Suppressor macrophage treated with lipopolysaccharide for 1 hour (primary cell): ENCODE measurements at regions not wholly inside any gene's neighbourhood (a gene's known extent, or its start where the extent isn't known, plus 50 kb on each side); places are given as distances from the start of the nearest gene placed in this dataset.
A peak's percentile ranks its signal among the peaks of the same experiment; 100 is the strongest.

Experiments
- DNase-seq, 3 donors: peaks; one replicate each; pipeline ENCODE4 v3.0.0-alpha.2; 2020 to 2022

DNA sequence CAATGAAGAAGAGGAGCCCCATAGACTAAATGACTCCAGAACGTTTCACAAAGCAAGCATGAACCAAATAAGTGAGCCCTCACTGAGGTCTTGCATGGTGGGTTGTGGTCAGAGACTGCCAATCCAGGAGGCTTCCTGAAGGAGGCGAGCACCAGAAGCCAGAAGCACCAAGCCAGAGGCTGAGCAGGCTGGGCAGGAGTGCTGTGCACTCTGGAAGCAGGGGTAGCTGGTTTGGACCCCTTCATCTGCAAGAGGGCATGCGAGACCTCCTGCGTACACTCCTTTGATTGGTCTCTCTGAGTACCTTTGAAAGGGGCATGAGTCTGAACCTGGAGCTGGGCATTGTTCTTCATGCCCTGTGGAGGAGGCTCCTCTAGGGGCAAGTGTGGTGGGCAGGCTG, 192.5 kb downstream of the HAUS1 start:
- DNase-seq, result no peak

DNA sequence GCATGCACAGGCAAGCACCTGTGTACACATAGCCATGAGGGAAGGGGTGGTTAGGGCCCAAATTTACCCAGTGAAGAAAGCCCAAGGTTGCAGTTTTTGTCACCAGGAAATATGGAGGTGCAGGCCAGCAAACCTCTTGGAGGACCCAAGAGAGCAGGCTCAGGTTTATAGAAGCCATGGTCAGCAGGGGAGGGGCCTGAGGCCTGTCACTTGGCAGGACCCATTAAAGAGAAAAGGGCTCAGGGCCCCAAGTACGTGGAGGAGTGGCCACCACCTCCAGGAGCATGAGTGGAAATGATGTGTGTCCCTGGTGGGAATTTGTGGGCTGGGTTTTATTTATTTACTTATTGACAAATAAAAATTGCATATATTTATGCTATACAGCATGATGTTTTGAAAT, 192.9 kb downstream of the HAUS1 start:
- no peak for DNase-seq

DNA sequence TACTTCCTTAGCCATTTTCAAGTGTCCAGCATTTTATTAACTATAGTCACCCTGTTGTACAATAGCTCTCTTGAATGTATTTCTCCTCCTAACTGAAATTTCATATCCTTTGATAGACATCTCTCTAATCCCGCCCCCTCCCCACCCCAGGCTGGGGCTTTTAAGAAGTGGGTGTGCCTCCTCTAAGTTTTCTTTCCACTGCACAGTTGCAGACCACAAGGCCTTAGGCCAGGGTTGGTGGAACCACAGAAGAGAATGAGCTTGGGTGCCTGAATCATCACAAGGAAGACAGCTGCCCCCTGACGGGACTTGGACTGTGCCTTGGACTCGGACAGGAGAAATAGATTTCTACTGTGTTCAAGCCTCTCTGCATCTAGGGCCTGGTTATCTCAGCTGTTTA, 193.4 kb downstream of the HAUS1 start:
- DNase-seq, result no peak

DNA sequence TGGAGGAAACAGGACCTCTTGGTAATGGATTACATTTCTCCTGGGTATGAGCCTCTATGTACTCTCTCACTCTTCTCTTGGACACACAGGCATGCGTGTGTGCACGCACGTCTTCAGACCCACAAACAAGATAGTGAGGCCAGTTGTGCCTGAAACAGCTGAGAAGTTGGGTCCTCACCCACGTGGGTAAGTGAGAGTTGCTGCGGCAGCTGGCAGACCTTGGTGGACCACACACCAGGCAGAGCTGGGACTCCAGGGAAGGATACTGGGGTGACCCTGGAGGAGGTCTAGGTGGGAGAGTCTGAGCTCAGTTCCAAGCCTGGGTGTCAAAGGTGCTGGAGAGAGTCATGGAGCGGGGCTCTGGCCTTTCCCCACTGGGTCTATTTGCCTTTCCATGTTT, 194.3 kb downstream of the HAUS1 start:
- DNase-seq, result no peak

- no peak for DNase-seq
Observed at GRCh38 chr18:46299465-46300008, 195.4 kb downstream of the HAUS1 start.

GRCh38 chr18:46301081-46301480, 196.9 kb downstream of the HAUS1 start:
- no peak for DNase-seq

DNA sequence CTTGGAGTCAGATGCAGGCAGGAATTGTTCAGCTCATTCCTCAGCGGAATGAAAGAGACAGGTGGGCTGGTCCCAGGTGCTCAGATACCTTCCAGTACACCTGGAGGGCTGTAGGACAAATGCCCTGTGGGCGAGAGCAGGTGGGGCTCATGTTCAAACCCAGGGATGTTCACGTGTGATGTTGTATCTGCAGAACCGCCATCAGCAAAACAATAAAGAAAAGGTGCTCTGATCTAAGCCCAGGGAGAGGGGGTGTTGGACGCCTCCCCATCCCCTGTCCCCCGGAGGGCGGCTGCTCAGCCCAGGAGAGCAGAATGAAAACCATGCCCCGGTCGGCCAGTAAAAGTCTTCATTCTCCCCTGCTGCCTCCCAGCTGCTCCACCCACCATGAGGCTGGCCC, 197.4 kb downstream of the HAUS1 start:
- no peak for DNase-seq

- DNase-seq, result no peak
Observed at GRCh38 chr18:46302528-46303485, 198.6 kb downstream of the HAUS1 start.

DNA sequence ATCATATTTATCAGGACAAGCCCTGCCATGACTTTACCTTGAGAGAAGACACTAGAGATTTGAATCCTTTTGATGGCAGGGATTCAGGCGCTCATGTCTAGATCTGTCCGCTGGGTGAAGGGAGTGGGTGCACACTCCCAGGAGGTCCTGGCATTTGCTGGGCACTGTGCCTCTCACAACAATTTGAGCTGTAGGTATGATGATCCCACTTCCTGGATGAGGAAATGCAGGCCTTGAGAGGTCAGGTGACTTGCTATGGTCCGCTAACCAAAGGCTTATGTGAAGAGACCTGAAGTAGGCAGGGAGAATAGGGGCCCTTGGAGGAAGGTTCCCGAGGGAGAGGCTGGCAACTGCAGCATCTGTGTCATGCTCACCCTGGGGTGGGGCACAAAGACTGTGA, 206.1 kb downstream of the HAUS1 start:
- DNase-seq, result no peak

GRCh38 chr18:46310675-46311345, 206.6 kb downstream of the HAUS1 start:
- DNase-seq, result no peak

- DNase-seq, result no peak
Observed at GRCh38 chr18:46311491-46311890, 207.3 kb downstream of the HAUS1 start.

- DNase-seq, result no peak
Observed at GRCh38 chr18:46312221-46312620, 208.0 kb downstream of the HAUS1 start.

DNA sequence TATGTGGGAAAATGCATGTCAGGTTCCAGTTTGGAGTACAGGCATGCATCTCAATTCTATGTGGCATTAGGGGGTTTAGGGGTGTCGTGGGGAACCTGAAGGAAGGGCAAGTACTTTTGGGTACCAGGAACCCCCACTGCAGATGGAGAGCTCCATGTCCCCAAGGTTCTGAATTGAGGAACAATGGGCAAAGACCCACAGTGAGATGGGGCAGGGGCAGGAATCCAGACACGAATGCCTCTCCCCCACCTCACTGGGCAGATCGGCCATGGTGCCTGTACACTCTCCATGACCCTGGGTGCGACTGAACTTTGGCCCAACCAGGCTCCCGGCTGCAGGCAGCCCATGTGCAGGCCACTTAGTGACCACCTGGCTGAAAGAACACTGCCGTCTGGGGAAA, 209.3 kb downstream of the HAUS1 start:
- no peak for DNase-seq

DNA sequence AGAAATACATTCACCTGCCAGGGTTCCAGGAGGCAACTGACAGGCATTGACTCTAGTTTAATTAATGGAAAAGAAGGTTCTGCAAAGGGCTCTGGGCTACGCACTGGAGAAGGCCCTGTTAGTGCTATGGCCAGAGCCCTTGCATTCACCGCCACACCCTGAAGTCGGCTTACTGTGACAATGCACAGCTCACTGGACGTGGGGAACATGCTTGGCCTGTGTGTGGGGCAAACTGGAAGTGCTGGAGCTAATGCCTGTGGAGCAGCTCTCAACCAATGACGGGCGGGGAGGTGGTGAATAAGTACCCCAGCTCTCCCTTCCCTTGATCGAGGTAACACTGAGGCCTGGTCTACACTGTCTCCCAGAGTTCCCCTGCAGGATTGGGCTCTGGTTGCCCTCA, 209.8 kb downstream of the HAUS1 start:
- no peak for DNase-seq

DNA sequence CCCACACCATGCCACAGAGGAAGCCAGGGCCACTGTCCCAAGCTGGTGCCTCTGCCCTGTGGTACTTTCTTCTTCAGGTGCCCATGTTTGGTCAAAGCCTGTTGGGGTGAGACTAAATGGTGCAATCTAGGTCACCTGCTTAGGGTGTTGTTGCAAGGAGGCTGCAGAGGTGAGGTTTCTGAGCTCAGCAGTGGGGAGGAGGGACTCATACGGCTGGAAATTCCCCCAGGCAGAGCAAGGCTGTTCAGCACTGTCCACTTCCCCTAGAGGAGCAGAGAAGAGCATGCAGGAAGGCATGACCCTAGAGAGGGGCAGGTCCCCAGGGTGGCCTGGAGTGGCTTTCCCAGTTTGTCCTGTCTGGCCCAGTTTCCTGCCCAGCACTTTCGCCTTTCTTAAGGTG, 211.0 kb downstream of the HAUS1 start:
- peak in 1 of 3 donors; percentile 48 for DNase-seq

DNA sequence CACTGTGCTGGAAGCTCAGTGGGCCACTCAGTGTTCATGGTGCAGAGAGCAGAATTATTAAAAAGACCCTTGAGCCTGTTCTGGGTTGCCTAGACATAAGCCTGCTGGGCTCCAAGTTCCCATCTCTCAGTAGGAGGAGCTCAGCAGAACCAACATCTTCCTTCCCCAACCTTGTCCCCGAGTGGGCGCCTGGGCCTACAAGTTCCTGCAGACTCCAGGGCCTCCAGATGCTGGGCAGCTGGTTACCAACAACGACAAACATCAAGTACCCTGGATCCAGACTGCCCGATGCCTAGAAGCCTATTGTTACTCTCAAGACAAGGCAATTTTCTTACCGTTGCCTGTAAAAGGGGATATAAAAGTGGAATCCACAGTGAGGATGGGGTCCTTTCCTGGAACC, 214.2 kb downstream of the HAUS1 start:
- no peak for DNase-seq

DNA sequence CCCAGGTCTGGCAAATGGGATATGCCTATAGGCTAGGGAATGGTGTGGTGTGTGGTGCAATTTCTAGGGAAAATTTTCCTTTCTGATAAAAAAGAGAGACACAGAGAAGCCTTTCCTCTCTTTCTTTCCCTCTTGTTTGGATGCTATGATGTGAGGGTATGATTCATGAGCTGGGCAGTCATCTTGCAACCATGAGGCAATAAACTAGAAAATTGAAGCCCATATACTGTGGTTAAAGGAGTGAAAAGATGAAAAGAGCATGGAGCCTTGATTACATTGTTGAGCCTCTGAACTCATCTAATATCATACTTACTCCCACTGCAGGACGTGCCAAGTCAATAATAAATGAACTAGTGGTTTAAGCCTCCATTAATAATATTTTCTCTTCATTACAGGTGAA, 215.6 kb downstream of the HAUS1 start:
- DNase-seq, result no peak

GRCh38 chr18:46320297-46320696, 216.1 kb downstream of the HAUS1 start:
- no peak for DNase-seq

- DNase-seq, result no peak
Observed at GRCh38 chr18:46320928-46321711, 216.9 kb downstream of the HAUS1 start.

GRCh38 chr18:46321955-46322354, 217.8 kb downstream of the HAUS1 start:
- DNase-seq, result no peak

GRCh38 chr18:46322411-46322891, 218.3 kb downstream of the HAUS1 start:
- DNase-seq, result no peak

DNA sequence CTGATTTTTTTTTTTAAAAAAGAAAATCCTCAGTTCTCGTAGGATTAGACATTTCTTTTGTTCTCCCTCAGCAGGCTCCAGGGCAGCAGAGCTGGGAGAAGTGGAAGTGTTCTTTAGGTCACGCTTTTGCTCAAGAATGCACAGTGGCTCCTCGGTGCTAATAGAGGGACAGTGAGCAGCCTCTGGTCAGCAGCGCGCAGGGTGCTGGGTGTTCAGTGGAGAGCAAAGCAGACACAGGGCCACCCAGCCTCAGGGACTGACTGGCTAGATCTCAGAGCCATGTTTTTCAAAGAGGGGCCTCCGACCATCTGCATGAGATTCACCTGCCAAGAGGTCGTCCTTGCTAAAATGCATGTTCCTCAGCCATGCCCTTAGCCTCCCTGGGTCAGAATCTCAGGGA, 218.8 kb downstream of the HAUS1 start:
- DNase-seq, result no peak
